Calu3 (cell line): ENCODE measurements at regions not wholly inside any gene's neighbourhood (a gene's known extent, or its start where the extent isn't known, plus 50 kb on each side); places are given as distances from the start of the nearest gene placed in this dataset.

Source experiments
- BruUV-seq: library from RNA; stranded (reverse); fragments of 400-500 nt; replicated peaks from 2 replicates; lab custom pipeline; 2021; lab: Mats Ljungman, UMichigan
- CTCF ChIA-PET: fragments of 300-600 bp; sonication (Branson Sonifier 250); formaldehyde crosslinking; loops from one replicate; lab custom pipeline; 2022; ENCODE audit warnings: antibody characterized with exemption; lab: Charles Lee
- DNase-seq: peaks from one replicate; pipeline ENCODE4 v3.0.0; 2022
- H3K27ac Mint-ChIP-seq: one replicate; pipeline ENCODE4 v1.8.0; 2022; ENCODE audit warnings: mixed read lengths; ENCODE audit not compliant: unreplicated experiment
- H3K27me3 Mint-ChIP-seq: one replicate; pipeline ENCODE4 v1.8.0; 2022; ENCODE audit warnings: mixed read lengths; ENCODE audit not compliant: unreplicated experiment
- H3K36me3 Mint-ChIP-seq: one replicate; pipeline ENCODE4 v1.8.0; 2022; ENCODE audit warnings: mild to moderate bottlenecking, moderate library complexity, mixed read lengths; ENCODE audit not compliant: insufficient read depth, unreplicated experiment
- H3K4me1 Mint-ChIP-seq: one replicate; pipeline ENCODE4 v1.8.0; 2022; ENCODE audit warnings: mild to moderate bottlenecking, low read depth, mixed read lengths; ENCODE audit not compliant: unreplicated experiment
- H3K4me3 Mint-ChIP-seq: one replicate; pipeline ENCODE4 v1.8.0; 2022; ENCODE audit warnings: mild to moderate bottlenecking, low read depth, moderate library complexity, mixed read lengths; ENCODE audit not compliant: unreplicated experiment
- H3K9me3 Mint-ChIP-seq: one replicate; pipeline ENCODE4 v1.8.0; 2022; ENCODE audit warnings: low read depth, mixed read lengths; ENCODE audit not compliant: unreplicated experiment
- intact Hi-C: fragments of 100-400 bp; cut with micrococcal nuclease; formaldehyde crosslinking; loops from one replicate; pipeline ENCODE4 v1.10.0; 2022; ENCODE audit not compliant: unreplicated experiment
- TF ChIP-seq, protein P1 (sequence below): fragments of 200-600 bp; IDR thresholded peaks from one replicate; pipeline ENCODE4 v1.8.0; 2022; ENCODE audit warnings: antibody characterized with exemption; ENCODE audit not compliant: unreplicated experiment

DNA sequence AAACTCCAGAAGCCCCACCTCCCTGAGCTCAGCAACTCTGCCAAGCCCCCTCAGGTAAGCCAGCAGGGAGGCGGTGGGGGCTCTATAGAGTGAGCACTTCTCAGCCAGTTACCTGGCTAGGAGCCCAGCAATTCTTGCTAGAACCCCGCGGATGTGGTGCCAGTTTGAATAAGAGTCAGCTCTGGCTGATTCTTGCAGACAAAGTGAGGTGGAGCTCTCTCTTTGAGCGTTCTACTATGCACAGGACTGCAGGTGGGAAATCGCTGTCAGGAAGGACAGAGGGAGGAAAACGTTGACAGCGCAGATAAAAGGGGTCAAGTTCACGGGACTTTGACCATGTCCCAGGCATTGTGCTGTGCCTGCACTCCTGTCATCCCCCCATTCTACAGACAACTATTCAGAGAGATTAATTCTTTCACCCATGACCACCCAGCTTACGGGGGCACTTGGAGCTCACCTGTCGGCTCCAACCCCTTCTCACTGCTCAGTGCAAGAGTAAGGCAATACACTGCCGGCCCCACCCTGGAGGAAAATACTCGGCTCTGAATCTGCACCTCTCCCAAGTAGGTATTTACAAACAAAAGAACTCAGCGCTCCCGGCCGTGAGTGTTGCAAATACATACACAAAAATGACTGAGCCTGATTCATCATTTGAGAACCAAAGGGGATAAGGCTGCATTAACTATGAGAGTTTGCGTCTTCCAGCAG lies 92.9 kb downstream of the ANKRD60 start:
- H3K27ac Mint-ChIP-seq: peak overlapping the region; percentile 32
- CTCF ChIA-PET: interaction anchor here (0.7 to 1.4 kb wide), 5 partner anchors 11 to 44 kb away, joined by 3 to 5 read pairs (median 4); a partner anchor contains a TSS
- no peaks in the 10 kb centered on the region for H3K27me3 Mint-ChIP-seq
- no TSS peak for BruUV-seq
- TF ChIP-seq, protein P1, sequence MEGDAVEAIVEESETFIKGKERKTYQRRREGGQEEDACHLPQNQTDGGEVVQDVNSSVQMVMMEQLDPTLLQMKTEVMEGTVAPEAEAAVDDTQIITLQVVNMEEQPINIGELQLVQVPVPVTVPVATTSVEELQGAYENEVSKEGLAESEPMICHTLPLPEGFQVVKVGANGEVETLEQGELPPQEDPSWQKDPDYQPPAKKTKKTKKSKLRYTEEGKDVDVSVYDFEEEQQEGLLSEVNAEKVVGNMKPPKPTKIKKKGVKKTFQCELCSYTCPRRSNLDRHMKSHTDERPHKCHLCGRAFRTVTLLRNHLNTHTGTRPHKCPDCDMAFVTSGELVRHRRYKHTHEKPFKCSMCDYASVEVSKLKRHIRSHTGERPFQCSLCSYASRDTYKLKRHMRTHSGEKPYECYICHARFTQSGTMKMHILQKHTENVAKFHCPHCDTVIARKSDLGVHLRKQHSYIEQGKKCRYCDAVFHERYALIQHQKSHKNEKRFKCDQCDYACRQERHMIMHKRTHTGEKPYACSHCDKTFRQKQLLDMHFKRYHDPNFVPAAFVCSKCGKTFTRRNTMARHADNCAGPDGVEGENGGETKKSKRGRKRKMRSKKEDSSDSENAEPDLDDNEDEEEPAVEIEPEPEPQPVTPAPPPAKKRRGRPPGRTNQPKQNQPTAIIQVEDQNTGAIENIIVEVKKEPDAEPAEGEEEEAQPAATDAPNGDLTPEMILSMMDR: no peak
- no peaks in the 10 kb centered on the region for H3K9me3 Mint-ChIP-seq
- peaks cover 19% of the 10 kb centered on the region for H3K36me3 Mint-ChIP-seq
- peak overlapping the region; percentile 61 for H3K4me3 Mint-ChIP-seq
- H3K4me1 Mint-ChIP-seq: peaks cover 59% of the 10 kb centered on the region
- DNase-seq: peak; percentile 41
- intact Hi-C loops: no loop called here

- Mint-ChIP-seq H3K4me1 (peaks cover 76% of the 10 kb centered on the region), H3K36me3 (peaks cover 19% of the 10 kb centered on the region), H3K9me3 (no peaks in the 10 kb centered on the region), H3K4me3 (no peak overlapping the region), H3K27me3 (no peaks in the 10 kb centered on the region), H3K27ac (peak overlapping the region; percentile 99)
- intact Hi-C loops: loop anchor here (2.0 to 5.0 kb wide), 3 partner anchors 48 to 436 kb away; partner anchors contain the start of gene PMEPA1
- CTCF ChIA-PET: interaction anchor here (1.2 to 2.9 kb wide), 4 partner anchors 20 to 511 kb away, joined by 3 to 14 read pairs (median 6); no protein-coding TSS in a partner anchor
- TF ChIP-seq, protein P1: no peak
- no peak for DNase-seq
- no TSS peak for BruUV-seq
These were observed 95.2 kb downstream of the ANKRD60 start for GRCh38 chr20:58133020-58133808.

DNA sequence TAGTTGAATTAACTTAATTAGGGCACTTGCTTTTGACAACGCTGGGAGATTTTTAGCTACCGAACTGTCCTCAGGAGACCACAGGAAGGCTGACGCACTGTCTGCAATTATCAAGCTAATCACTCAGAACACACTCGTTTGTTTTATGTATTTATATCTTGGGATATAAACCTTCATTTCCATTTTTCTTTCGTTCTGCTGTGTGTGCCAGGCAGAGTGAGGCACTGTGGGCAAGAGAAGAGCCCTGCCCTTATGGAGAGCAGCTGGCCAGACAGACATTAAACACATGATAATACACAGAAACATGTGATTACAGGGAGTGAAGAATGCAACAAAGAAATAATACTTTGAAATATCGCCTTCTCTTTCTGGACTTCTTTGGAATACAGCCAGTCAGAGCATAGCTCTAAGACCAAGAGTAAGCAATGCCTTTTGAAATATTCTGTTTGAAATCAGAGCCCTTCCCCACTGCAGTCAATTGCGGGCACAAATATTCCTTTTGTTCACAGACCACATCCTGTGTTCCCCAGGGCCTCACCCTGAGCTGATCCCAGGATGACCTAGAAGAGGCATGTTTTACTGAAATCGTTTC lies 96.8 kb downstream of the ANKRD60 start:
- DNase-seq: peak; percentile 86
- Mint-ChIP-seq H3K4me1 (peaks cover 89% of the 10 kb centered on the region), H3K27ac (peak overlapping the region; percentile 99), H3K4me3 (peak overlapping the region; percentile 63), H3K27me3 (no peaks in the 10 kb centered on the region), H3K9me3 (no peaks in the 10 kb centered on the region), H3K36me3 (peaks cover 28% of the 10 kb centered on the region)
- CTCF ChIA-PET: interaction anchor here (0.5 to 2.9 kb wide), 23 partner anchors 10 to 695 kb away, joined by 3 to 14 read pairs (median 4); partner anchors contain the start of gene PMEPA1
- TF ChIP-seq, protein P1: no peak
- BruUV-seq: no TSS peak
- intact Hi-C loops: loop anchor here (2.0 to 5.0 kb wide), 5 partner anchors 47 to 434 kb away; partner anchors contain the start of gene PMEPA1

DNA sequence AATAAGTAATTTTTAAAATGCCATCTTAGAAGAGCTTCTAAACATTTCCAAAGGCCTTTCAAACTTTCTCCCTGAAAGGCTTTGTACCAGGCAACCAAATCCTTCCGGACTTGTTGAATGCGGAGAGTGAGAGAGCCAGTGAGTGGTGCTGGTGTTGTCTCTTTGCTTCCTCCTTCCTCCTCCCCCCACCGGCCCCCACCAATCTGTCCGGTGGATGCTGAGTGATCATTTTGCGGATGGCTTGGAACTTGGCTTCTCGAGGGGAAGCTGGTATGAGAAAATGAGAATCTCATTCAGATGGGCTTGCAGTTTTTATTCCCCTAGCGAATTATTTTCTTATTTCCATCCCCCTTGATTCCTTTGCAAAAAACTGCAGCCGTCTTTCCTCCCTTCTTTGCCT lies 97.3 kb downstream of the ANKRD60 start:
- intact Hi-C loops: loop anchor here (2.0 to 5.0 kb wide), 4 partner anchors 48 to 434 kb away; partner anchors contain the start of gene PMEPA1
- H3K4me3 Mint-ChIP-seq: peak overlapping the region; percentile 63
- H3K27me3 Mint-ChIP-seq: no peaks in the 10 kb centered on the region

More for the DNA sequence above, 97.3 kb downstream of the ANKRD60 start:
- Mint-ChIP-seq H3K36me3 (peaks cover 28% of the 10 kb centered on the region), H3K4me1 (peaks cover 86% of the 10 kb centered on the region), H3K9me3 (peaks cover 2% of the 10 kb centered on the region), H3K27ac (peak overlapping the region; percentile 99)
- peak; percentile 66 for DNase-seq
- TF ChIP-seq, protein P1: no peak
- CTCF ChIA-PET: interaction anchor here (0.5 to 2.9 kb wide), 16 partner anchors 10 to 513 kb away, joined by 3 to 14 read pairs (median 5); partner anchors contain the start of gene PMEPA1
- BruUV-seq: no TSS peak
